Right lobe of liver (tissue), 6 donors: ENCODE measurements at regions not wholly inside any gene's neighbourhood (a gene's known extent, or its start where the extent isn't known, plus 50 kb on each side); places are given as distances from the start of the nearest gene placed in this dataset.

Experiments used
- ATAC-seq, 4 donors: fragments of 200-7000 bp; cut with Tn5 transposase; one replicate each; pipeline ENCODE4 v1.9.1; 2020; ENCODE audit warnings: mild to moderate bottlenecking in 4 of 4, moderate library complexity in 4 of 4
- DNase-seq, 3 donors: peaks; one replicate each; pipeline ENCODE4 v3.0.0-alpha.2; 2020
- H3K27ac ChIP-seq, 3 donors: fragments of 200-600 bp; one replicate each; pipeline ENCODE4 v1.8.0; 2022
- H3K27me3 ChIP-seq, 2 donors: fragments of 200-600 bp; one replicate each; pipeline ENCODE4 v1.8.0; 2022
- H3K36me3 ChIP-seq, 4 donors: fragments of 200-600 bp; sonication (generic) in 1 of 4; one replicate each; pipeline versions ENCODE4 v1.5.1 to v1.8.0; 2017 to 2022; ENCODE audit warnings: control low read depth in 1 of 4
- H3K4me1 ChIP-seq, 4 donors: fragments of 200-600 bp; sonication (generic) in 1 of 4; one replicate each; pipeline versions ENCODE4 v1.5.1 to v1.8.0; 2017 to 2022; ENCODE audit warnings: control low read depth in 1 of 4
- H3K4me3 ChIP-seq, 3 donors: fragments of 200-600 bp; one replicate each; pipeline ENCODE4 v1.8.0; 2022
- H3K9me3 ChIP-seq, 4 donors: fragments of 200-600 bp; sonication (generic) in 1 of 4; one replicate each; pipeline versions ENCODE4 v1.5.1 to v1.8.0; 2017 to 2022; ENCODE audit warnings: control low read depth in 1 of 4
- CTCF ChIP-seq, 4 donors: fragments of 200-600 bp in 3 of 4; fragments of 450-650 bp in 1 of 4; IDR thresholded peaks; one replicate each; pipeline versions ENCODE4 v1.5.1 to v1.8.0; 2016 to 2022; ENCODE audit warnings: antibody characterized with exemption in 4 of 4, mild to moderate bottlenecking in 2 of 4
- POLR2A ChIP-seq: fragments of 450-650 bp; IDR thresholded peaks from one replicate; pipeline ENCODE4 v1.6.1; 2017; ENCODE audit warnings: antibody characterized with exemption, mild to moderate bottlenecking
- whole genome bisulfite sequencing: methylation state at CpG from one replicate; pipeline ENCODE4 v1.1.6; 2018; ENCODE audit warnings: low coverage, low lambda C conversion rate; ENCODE audit not compliant: insufficient coverage; ENCODE audit errors: missing lambda C conversion rate; 5-methylcytosine and 5-hydroxymethylcytosine counted together
- intact Hi-C, 2 donors: fragments of 100-400 bp; cut with DNase I; formaldehyde crosslinking; loops; one replicate each; pipeline versions ENCODE4 v1.11.2 to v1.14.1; 2022
- donor health status: DM: no; HTN: yes; CAD: no.
- donor health status: DM: no; HTN: no; CAD: no.
- donor health status: DM: no; HTN: no; CAD: no.
- donor health status: DM: no; HTN: yes; CAD: no.
- donor health status: DM: no; HTN: yes; CAD: no.

GRCh38 chr21:19508442-19508841 lies 1104.9 kb upstream of the TMPRSS15 start:
- no peaks in the 10 kb centered on the region for H3K9me3 ChIP-seq
- intact Hi-C loops = no loop called here
- DNase-seq = no peak
- H3K4me3 ChIP-seq = no peak overlapping the region
- no peaks in the 10 kb centered on the region for H3K27me3 ChIP-seq
- no peak overlapping the region for H3K27ac ChIP-seq
- no peak for ATAC-seq
- H3K4me1 ChIP-seq = no peaks in the 10 kb centered on the region
- no CpG with 5 or more reads among the region's 2 CpGs for WGBS
- H3K36me3 ChIP-seq = no peaks in the 10 kb centered on the region
- TF ChIP-seq CTCF (IDR thresholded peaks at IDR 0.05) = no peak
- no peak for TF ChIP-seq POLR2A

GRCh38 chr21:19508844-19509243 lies 1105.3 kb upstream of the TMPRSS15 start:
- TF ChIP-seq CTCF (IDR thresholded peaks at IDR 0.05) (no peak), POLR2A (no peak)
- H3K4me1 ChIP-seq = no peaks in the 10 kb centered on the region
- H3K9me3 ChIP-seq = no peaks in the 10 kb centered on the region
- H3K27me3 ChIP-seq = no peaks in the 10 kb centered on the region
- intact Hi-C loops = no loop called here
- WGBS = 17% methylated on average over 1 of the region's 3 CpGs
- no peaks in the 10 kb centered on the region for H3K36me3 ChIP-seq
- no peak overlapping the region for H3K27ac ChIP-seq
- ATAC-seq (no peak), DNase-seq (no peak)
- H3K4me3 ChIP-seq = no peak overlapping the region

GRCh38 chr21:19510057-19510456 lies 1106.5 kb upstream of the TMPRSS15 start:
- DNase-seq (no peak), ATAC-seq (no peak)
- H3K4me3 ChIP-seq = no peak overlapping the region
- H3K27me3 ChIP-seq = no peaks in the 10 kb centered on the region
- no peaks in the 10 kb centered on the region for H3K4me1 ChIP-seq
- no peaks in the 10 kb centered on the region for H3K36me3 ChIP-seq
- WGBS = 73% methylated on average over 4 of the region's 4 CpGs
- TF ChIP-seq POLR2A (no peak), CTCF (IDR thresholded peaks at IDR 0.05) (no peak)
- intact Hi-C loops = no loop called here
- no peak overlapping the region for H3K27ac ChIP-seq
- no peaks in the 10 kb centered on the region for H3K9me3 ChIP-seq

GRCh38 chr21:19510653-19511052 lies 1107.1 kb upstream of the TMPRSS15 start:
- Histone ChIP-seq H3K36me3 (no peaks in the 10 kb centered on the region), H3K4me3 (no peak overlapping the region), H3K27me3 (no peaks in the 10 kb centered on the region), H3K27ac (no peak overlapping the region), H3K4me1 (no peaks in the 10 kb centered on the region), H3K9me3 (no peaks in the 10 kb centered on the region)
- no peak for DNase-seq
- WGBS = 68% methylated on average over 3 of the region's 3 CpGs
- TF ChIP-seq CTCF (IDR thresholded peaks at IDR 0.05) = no peak
- TF ChIP-seq POLR2A = no peak
- no peak for ATAC-seq
- intact Hi-C loops = no loop called here

GRCh38 chr21:19522381-19522780 lies 1118.8 kb upstream of the TMPRSS15 start:
- intact Hi-C loops = no loop called here
- H3K4me1 ChIP-seq = no peaks in the 10 kb centered on the region
- ATAC-seq = no peak
- no peaks in the 10 kb centered on the region for H3K9me3 ChIP-seq
- TF ChIP-seq CTCF (IDR thresholded peaks at IDR 0.05) (no peak), POLR2A (no peak)
- H3K36me3 ChIP-seq = no peaks in the 10 kb centered on the region
- no peaks in the 10 kb centered on the region for H3K27me3 ChIP-seq
- H3K27ac ChIP-seq = no peak overlapping the region
- H3K4me3 ChIP-seq = no peak overlapping the region
- DNase-seq = no peak
- WGBS = 90% methylated on average over 1 of the region's 1 CpG
